ENCODE measurements at regions not wholly inside any gene's neighbourhood (a gene's known extent, or its start where the extent isn't known, plus 50 kb on each side); places are given as distances from the start of the nearest gene placed in this dataset.

DNA sequence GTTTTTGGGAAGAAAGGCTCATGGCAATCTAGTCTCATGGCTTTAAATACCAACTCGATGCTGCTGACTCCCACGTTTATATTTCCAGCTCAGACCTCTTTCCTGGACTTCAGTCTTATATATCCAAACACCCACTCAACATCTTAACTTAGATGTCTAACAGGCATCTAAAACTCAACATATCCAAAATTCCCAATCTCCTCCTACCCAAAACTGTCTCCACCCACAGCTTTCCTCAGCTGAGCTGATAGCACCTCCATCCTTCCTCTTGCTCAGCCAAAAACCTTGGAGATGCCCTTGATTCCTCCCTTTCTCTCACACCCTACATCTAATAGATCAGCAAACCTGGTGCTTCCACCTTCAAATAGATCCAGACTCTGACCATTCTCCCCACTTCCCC, 202.5 kb downstream of the TLE3 start:
- in situ Hi-C loops (cut with HindIII; ENCODE audit: low pct_unique_long_range_greater_than_20kb, low sequenced_read_pairs), result no loop called here
- CTCF ChIA-PET, result no interaction called here
- no peaks in the 10 kb centered on the region for H3K9me3 ChIP-seq (ENCODE audit: control insufficient read depth, insufficient read depth, low read depth, low read length)
- no peak for TF ChIP-seq CTCF (IDR thresholded peaks at IDR 0.05)
- no peak for TF ChIP-seq TCF7L2 (IDR thresholded peaks at IDR 0.05; ENCODE audit: low read depth, low read length)
- no peak for TF ChIP-seq POLR2AphosphoS5 (IDR thresholded peaks at IDR 0.05; ENCODE audit: low read depth, low read length)
- no peak for TF ChIP-seq REST (IDR thresholded peaks at IDR 0.05; ENCODE audit: insufficient read depth in 1 of 2, low read depth in 2 of 2, low read length in 1 of 2)
- no peak for TF ChIP-seq SIN3A (IDR thresholded peaks at IDR 0.05; ENCODE audit: borderline replicate concordance, insufficient read depth, low read depth, low read length)
- intact Hi-C loops (cut with micrococcal nuclease; ENCODE audit: unreplicated experiment), result no loop called here
- H3K27me3 ChIP-seq (ENCODE audit: control insufficient read depth, insufficient read depth, low read length), result peaks cover 8% of the 10 kb centered on the region; the same call in 1 of the 2 replicates
- DNase-seq (ENCODE audit: low read depth, low spot score) (no peak), ATAC-seq (no peak)
- no peaks in the 10 kb centered on the region for H3K36me3 ChIP-seq (ENCODE audit: control insufficient read depth, insufficient read depth, low read length)
- no peak overlapping the region for H3K27ac ChIP-seq (ENCODE audit: low read length)
- H3K4me3 ChIP-seq (ENCODE audit: low read depth in 2 of 2, low read length in 2 of 2), result no peak overlapping the region
- H3K4me1 ChIP-seq (ENCODE audit: control insufficient read depth, insufficient read depth, low read length), result no peaks in the 10 kb centered on the region
- BruUV-seq (replicated peaks), result no TSS peak
- POLR2A ChIA-PET, result no interaction called here

DNA sequence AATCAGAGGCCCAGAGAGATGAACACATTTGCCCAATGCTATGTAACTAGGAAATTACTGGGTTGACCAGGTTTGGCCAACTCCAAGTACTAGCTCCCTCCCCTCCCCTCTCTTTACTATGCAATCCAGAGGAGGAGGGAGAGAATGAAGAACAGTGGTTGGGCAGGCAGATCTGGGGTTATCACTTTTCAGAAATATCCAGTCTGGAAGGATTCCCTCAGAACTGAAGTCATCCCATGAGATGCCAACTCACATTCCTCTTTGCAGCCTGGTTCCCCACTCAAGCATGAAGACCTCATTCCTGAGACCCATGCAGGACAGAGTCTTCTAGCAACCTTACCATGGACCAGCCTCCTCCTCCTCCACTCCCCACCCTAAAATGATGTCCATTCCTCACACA, 201.1 kb downstream of the TLE3 start:
- TF ChIP-seq CTCF (IDR thresholded peaks at IDR 0.05) (no peak), REST (IDR thresholded peaks at IDR 0.05; ENCODE audit: insufficient read depth in 1 of 2, low read depth in 2 of 2, low read length in 1 of 2) (no peak), POLR2AphosphoS5 (IDR thresholded peaks at IDR 0.05; ENCODE audit: low read depth, low read length) (no peak), SIN3A (IDR thresholded peaks at IDR 0.05; ENCODE audit: borderline replicate concordance, insufficient read depth, low read depth, low read length) (no peak), TCF7L2 (IDR thresholded peaks at IDR 0.05; ENCODE audit: low read depth, low read length) (no peak)
- BruUV-seq (replicated peaks), result no TSS peak
- Histone ChIP-seq H3K27ac (ENCODE audit: low read length) (no peak overlapping the region), H3K36me3 (ENCODE audit: control insufficient read depth, insufficient read depth, low read length) (no peaks in the 10 kb centered on the region), H3K27me3 (ENCODE audit: control insufficient read depth, insufficient read depth, low read length) (peaks cover 7% of the 10 kb centered on the region; the same call in 1 of the 2 replicates), H3K9me3 (ENCODE audit: control insufficient read depth, insufficient read depth, low read depth, low read length) (no peaks in the 10 kb centered on the region), H3K4me1 (ENCODE audit: control insufficient read depth, insufficient read depth, low read length) (no peaks in the 10 kb centered on the region), H3K4me3 (ENCODE audit: low read depth in 2 of 2, low read length in 2 of 2) (no peak overlapping the region)
- ChIA-PET CTCF (no interaction called here), POLR2A (no interaction called here)
- DNase-seq (ENCODE audit: low read depth, low spot score) (no peak), ATAC-seq (no peak)
- in situ Hi-C loops (cut with HindIII; ENCODE audit: low pct_unique_long_range_greater_than_20kb, low sequenced_read_pairs), result no loop called here
- intact Hi-C loops (cut with micrococcal nuclease; ENCODE audit: unreplicated experiment), result no loop called here
